ENCODE measurements at regions not wholly inside any gene's neighbourhood (a gene's known extent, or its start where the extent isn't known, plus 50 kb on each side); places are given as distances from the start of the nearest gene placed in this dataset.

- TF ChIP-seq ZFX (IDR thresholded peaks at IDR 0.05; ENCODE audit: borderline replicate concordance) = no peak
- TF ChIP-seq, protein P1, sequence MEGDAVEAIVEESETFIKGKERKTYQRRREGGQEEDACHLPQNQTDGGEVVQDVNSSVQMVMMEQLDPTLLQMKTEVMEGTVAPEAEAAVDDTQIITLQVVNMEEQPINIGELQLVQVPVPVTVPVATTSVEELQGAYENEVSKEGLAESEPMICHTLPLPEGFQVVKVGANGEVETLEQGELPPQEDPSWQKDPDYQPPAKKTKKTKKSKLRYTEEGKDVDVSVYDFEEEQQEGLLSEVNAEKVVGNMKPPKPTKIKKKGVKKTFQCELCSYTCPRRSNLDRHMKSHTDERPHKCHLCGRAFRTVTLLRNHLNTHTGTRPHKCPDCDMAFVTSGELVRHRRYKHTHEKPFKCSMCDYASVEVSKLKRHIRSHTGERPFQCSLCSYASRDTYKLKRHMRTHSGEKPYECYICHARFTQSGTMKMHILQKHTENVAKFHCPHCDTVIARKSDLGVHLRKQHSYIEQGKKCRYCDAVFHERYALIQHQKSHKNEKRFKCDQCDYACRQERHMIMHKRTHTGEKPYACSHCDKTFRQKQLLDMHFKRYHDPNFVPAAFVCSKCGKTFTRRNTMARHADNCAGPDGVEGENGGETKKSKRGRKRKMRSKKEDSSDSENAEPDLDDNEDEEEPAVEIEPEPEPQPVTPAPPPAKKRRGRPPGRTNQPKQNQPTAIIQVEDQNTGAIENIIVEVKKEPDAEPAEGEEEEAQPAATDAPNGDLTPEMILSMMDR (IDR thresholded peaks at IDR 0.05) = no peak
- H3K27ac ChIP-seq = no peak overlapping the region
Observed at GRCh38 chr9:115362640-115363039, 244.7 kb upstream of the TNC start.

- H3K27ac ChIP-seq = no peak overlapping the region
- TF ChIP-seq ZFX (IDR thresholded peaks at IDR 0.05; ENCODE audit: borderline replicate concordance) = no peak
Observed at GRCh38 chr9:115364991-115365390, 247.0 kb upstream of the TNC start.

- H3K27ac ChIP-seq = no peak overlapping the region
- TF ChIP-seq, protein P1 (IDR thresholded peaks at IDR 0.05) = no peak
- TF ChIP-seq ZFX (IDR thresholded peaks at IDR 0.05; ENCODE audit: borderline replicate concordance) = no peak
Observed at GRCh38 chr9:115367321-115367720, 249.4 kb upstream of the TNC start.

DNA sequence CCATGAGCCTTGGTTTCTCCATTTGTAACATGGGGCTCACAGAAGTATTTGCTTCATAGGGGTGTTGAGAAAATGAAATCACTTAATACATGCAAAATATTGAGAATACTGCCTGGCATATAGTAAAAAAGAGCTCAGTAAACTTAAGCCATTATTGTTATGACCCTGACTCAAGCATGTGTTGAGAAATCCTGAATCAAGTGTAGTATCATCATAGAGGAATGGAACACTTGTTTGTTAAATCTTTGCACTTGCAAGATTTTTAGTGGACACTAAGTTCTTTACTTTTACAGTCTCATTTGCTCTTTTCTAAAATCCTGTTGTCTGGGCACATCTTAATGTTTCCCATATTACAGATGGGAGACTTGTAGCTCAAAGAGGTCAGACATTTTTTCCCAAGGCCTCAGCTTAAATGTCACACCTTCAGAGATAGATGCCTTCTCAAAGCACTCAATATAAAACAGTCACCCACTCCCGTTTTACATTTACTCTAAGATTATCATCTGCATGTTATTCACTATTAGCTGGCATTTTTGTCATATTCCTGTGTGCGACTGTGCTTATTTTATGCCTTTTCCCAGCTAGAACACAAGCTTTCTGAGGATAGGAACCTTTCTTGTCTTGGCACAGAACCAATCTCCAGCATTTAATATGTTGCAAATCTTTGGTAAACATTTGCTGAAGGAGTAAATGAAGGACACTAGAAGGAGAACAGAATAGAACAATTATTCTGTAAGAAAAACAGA is 250.0 kb upstream of the TNC start:
- TF ChIP-seq, protein P1 (IDR thresholded peaks at IDR 0.05) = no peak
- TF ChIP-seq ZFX (IDR thresholded peaks at IDR 0.05; ENCODE audit: borderline replicate concordance) = no peak
- no peak overlapping the region for H3K27ac ChIP-seq

DNA sequence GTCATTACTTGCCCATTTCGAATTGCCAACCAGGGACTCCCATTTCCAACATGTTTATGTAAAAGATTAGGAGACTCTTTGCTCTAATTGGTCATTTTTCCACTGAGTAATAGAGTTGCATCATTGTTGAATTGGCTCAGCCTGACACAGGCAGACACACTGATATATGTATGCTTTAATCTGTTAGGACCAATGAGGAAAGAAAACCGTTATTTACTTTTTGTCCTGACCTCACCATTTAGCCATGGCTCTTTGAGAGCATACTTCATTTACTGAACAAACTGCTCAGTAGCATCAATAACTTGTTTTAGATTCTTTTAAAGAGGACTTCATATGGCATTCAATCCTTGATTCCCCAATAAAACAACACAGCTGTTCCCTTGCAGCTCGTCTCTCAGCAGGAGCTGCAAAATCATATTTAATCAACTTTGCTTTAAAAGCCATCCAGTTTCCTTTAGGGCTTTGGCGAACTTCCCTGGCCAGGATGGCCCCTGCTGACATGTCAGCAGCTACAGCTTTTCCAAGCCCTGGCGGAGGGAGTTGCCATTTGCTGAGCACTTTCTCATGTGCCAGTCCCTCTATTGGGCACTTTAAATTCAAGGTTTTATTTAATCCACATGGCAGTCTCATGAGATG is 251.5 kb upstream of the TNC start:
- TF ChIP-seq, protein P1 (IDR thresholded peaks at IDR 0.05) = no peak
- TF ChIP-seq ZFX (IDR thresholded peaks at IDR 0.05; ENCODE audit: borderline replicate concordance) = no peak
- no peak overlapping the region for H3K27ac ChIP-seq

DNA sequence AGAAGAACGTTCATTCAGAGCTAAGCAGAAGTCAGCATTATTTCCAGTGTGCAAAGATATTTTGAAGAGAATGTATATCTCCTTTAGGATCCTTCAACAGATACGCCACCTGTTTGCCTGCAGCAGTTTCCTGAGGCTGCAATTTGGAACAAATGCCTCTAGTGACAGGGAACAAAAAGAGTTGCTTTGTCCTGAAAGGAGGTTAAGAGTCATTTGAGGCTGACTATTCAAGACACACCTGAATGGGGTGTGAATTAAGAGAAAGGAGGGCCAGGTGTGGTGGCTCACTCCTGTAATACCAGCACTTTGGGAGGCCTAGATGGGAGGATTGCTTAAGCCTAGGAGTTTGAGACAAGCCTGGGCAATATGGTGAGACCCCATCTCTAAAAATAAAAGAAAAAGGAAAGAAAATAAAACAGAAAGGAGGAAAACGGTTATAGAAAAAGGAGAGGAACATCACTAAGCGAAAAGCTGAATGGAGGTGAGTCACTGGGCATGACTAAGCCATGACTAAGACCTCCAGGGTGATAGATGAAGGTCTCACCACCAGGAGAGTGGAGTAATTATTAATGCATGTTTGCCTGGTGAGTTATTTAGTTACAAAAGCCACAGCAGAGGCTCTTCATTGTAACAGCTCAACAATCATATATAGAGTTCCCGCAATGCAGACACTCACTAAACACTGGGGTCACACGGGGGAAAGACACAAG is 255.2 kb upstream of the TNC start:
- TF ChIP-seq ZFX (IDR thresholded peaks at IDR 0.05; ENCODE audit: borderline replicate concordance) = no peak
- TF ChIP-seq, protein P1 (IDR thresholded peaks at IDR 0.05) = no peak
- H3K27ac ChIP-seq = no peak overlapping the region

- no peak overlapping the region for H3K27ac ChIP-seq
- TF ChIP-seq, protein P1 (IDR thresholded peaks at IDR 0.05) = no peak
- no peak for TF ChIP-seq ZFX (IDR thresholded peaks at IDR 0.05; ENCODE audit: borderline replicate concordance)
Observed at GRCh38 chr9:115373710-115374045, 255.7 kb upstream of the TNC start.

Measured in 22Rv1 (cell line).